Suprapubic skin (tissue), 3 donors: ENCODE measurements at regions not wholly inside any gene's neighbourhood (a gene's known extent, or its start where the extent isn't known, plus 50 kb on each side); places are given as distances from the start of the nearest gene placed in this dataset.

Source experiments
- CTCF ChIP-seq, 2 donors: fragments of 200-600 bp in 1 of 2; fragments of 450-650 bp in 1 of 2; sonication (generic) in 1 of 2; IDR thresholded peaks; one replicate each; pipeline ENCODE4 v1.5.1; 2016 to 2019; ENCODE audit warnings: antibody characterized with exemption in 2 of 2, mild to moderate bottlenecking in 1 of 2, moderate library complexity in 1 of 2
- POLR2AphosphoS5 ChIP-seq, 3 donors: sonication (generic); formaldehyde crosslinking; IDR thresholded peaks; one replicate each; pipeline ENCODE4 v1.6.1; 2017; ENCODE audit warnings: antibody characterized with exemption in 3 of 3

GRCh38 chr5:152052470-152052869, 127.8 kb upstream of the GLRA1 start:
- no peak for TF ChIP-seq POLR2AphosphoS5 (IDR thresholded peaks at IDR 0.05)
- no peak for TF ChIP-seq CTCF (IDR thresholded peaks at IDR 0.05)
